ENCODE measurements at regions not wholly inside any gene's neighbourhood (a gene's known extent, or its start where the extent isn't known, plus 50 kb on each side); places are given as distances from the start of the nearest gene placed in this dataset.

- TF ChIP-seq RCOR1 (IDR thresholded peaks at IDR 0.05; ENCODE audit: low read length) (no peak), IRF3 (IDR thresholded peaks at IDR 0.05; ENCODE audit: low read depth, low read length) (no peak), CTCF (IDR thresholded peaks at IDR 0.05) (no peak), GABPA (IDR thresholded peaks at IDR 0.05; ENCODE audit: low read depth) (no peak), FOXM1 (IDR thresholded peaks at IDR 0.05; ENCODE audit: low read depth) (no peak), EP300 (IDR thresholded peaks at IDR 0.05; ENCODE audit: borderline replicate concordance in 1 of 2, low read depth in 1 of 2, low read length in 1 of 2) (no peak), YY1 (IDR thresholded peaks at IDR 0.05; ENCODE audit: low read depth) (no peak), ZBTB33 (IDR thresholded peaks at IDR 0.05; ENCODE audit: borderline replicate concordance, low read depth) (no peak), TAF1 (IDR thresholded peaks at IDR 0.05; ENCODE audit: borderline replicate concordance, low read depth, low read length) (no peak), POLR2AphosphoS5 (IDR thresholded peaks at IDR 0.05; ENCODE audit: low read depth, low read length) (no peak), JUND (IDR thresholded peaks at IDR 0.05) (no peak), USF2 (IDR thresholded peaks at IDR 0.05; ENCODE audit: borderline replicate concordance, low read depth, low read length) (no peak)
These were observed 691.9 kb downstream of the INHBA start for GRCh38 chr7:41010967-41011366.

Data from SK-N-SH (cell line).